Prostate gland (tissue), 2 donors: ENCODE measurements at regions not wholly inside any gene's neighbourhood (a gene's known extent, or its start where the extent isn't known, plus 50 kb on each side); places are given as distances from the start of the nearest gene placed in this dataset.

Experiments used
- CTCF ChIP-seq, 4 experiments: fragments of 200-600 bp in 2 of 4; fragments of 450-650 bp in 2 of 4; sonication (generic) in 2 of 4; IDR thresholded peaks; 1 replicate in 3 of 4; 2 replicates in 1 of 4; pipeline ENCODE4 v1.5.1; 2016 to 2019; ENCODE audit warnings: antibody characterized with exemption in 4 of 4, mild to moderate bottlenecking in 2 of 4, moderate library complexity in 2 of 4
- POLR2A ChIP-seq: fragments of 450-650 bp; IDR thresholded peaks from one replicate; pipeline ENCODE4 v1.6.1; 2016; ENCODE audit warnings: antibody characterized with exemption, mild to moderate bottlenecking
- POLR2AphosphoS5 ChIP-seq: sonication (generic); formaldehyde crosslinking; IDR thresholded peaks from one replicate; pipeline ENCODE4 v1.6.1; 2017; ENCODE audit warnings: antibody characterized with exemption

GRCh38 chr2:51681854-51682253 lies 649.9 kb upstream of the NRXN1 start:
- TF ChIP-seq POLR2AphosphoS5, result no peak
- TF ChIP-seq POLR2A, result no peak
- no peak for TF ChIP-seq CTCF (IDR thresholded peaks at IDR 0.05)
